Left renal pelvis (tissue), 4 donors: ENCODE measurements at regions not wholly inside any gene's neighbourhood (a gene's known extent, or its start where the extent isn't known, plus 50 kb on each side); places are given as distances from the start of the nearest gene placed in this dataset.
"Not testable (repeated sequence)": the region's sequence is repeated elsewhere in the genome, so short reads cannot be mapped to it uniquely, and the experiment has no call there.

Experiments
- DNase-seq, 4 donors: peaks; one replicate each; pipeline ENCODE4 v3.0.0-alpha.2; 2013; ENCODE audit warnings: low read depth in 4 of 4, low spot score in 3 of 4

DNA sequence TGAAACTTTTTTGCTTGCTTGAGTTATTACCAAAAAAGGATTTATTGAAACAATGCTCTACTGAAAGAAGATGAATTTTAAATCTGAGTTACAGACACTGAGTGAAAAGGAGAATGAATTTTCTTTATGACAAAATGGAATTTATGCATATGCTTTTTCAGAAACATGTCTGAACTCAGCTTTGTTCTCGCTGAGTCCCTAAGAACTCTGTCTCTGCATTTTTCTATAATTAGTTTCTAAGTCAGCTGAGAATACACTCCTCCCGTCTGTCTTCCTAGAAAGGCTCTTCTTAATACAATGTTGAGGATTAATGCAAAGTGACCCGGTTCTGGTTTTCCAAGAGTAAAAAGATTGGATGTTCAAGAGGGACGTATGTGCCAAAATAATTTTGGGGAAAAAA is 463.5 kb downstream of the NKX6-1 start:
- no peak for DNase-seq

DNA sequence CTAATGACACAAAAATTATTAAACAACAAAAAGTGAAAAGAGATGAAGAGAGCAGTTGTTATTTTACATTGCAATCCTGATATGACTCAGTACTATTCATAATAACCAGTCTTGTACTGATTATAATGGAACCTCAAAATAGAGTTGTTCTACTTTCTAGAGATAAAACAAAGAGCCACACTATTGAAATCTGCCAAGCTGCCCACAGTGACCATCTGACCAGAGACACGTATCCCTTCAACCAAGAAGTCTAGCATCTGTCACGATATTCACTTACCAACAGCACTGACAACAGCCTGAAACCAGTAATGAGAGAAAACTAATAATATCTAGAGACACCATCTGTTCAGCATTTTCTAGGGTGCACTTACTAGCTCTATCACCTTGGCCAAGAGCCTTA is 466.7 kb downstream of the NKX6-1 start:
- DNase-seq: no peak

DNA sequence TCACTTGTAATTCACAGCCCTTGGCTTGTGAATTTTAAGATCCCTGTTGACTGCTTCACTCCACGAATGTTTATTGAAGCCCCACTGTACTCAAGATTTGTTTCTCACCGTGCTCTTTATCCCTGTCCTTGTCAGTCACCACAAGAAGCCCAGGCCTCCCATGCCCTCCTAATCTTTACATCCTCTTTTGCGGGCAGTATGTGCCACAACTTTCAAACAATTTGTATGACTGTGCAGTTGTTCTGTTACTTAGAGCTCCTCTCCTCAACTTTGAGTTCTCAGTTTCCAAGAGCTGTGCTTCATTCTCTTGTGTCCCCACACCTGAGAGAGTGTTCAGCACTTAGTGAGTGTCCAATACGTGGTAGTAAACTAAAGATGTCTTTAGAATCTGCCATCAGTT is 467.7 kb downstream of the NKX6-1 start:
- no peak for DNase-seq

DNA sequence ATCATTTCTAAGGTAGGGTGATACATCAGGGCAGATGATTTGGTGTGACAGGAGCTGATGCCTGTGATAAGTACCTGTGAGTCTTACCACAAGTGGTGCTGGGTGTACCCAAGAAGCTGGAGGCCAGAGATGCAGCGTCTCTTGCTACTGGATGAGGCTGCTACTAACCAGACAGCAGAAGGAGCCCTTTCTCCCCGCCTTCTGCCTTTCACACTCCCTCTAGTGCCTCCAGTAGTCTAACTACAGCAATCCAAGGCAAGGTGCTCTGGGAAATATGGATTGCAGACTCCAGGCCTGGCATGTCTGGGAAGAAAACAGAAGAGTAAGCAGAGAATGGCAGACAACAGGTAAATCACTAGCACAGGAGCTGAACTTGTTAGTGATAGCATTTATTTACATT is 470.8 kb downstream of the NKX6-1 start:
- DNase-seq: no peak

- no peak for DNase-seq
These were observed 474.7 kb downstream of the NKX6-1 start for GRCh38 chr4:84024405-84024804.

- no peak for DNase-seq
These were observed 476.5 kb downstream of the NKX6-1 start for GRCh38 chr4:84022564-84022963.

DNA sequence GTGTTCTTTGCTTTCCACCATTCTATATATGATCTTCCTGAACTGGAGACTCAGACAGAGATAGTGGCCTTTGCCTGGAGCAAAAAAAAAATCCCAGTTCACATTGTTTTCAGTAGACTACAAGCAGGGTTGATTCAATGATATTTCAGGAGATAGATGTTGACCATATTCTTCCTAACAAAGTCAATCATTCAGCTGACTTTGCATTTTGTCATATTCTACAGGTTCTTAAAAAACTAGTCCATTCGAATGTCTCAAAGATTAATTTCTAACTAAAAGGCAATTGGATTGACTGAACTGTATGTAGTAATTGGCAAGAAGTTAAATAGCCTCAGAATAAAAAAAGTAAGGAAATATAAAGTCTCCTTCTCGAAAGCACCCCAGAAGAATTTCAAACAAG is 479.5 kb downstream of the NKX6-1 start:
- DNase-seq: no peak

GRCh38 chr4:84003046-84003445 is 467.1 kb downstream of the GPAT3 start:
- DNase-seq: no peak

- DNase-seq: no peak
These were observed 466.1 kb downstream of the GPAT3 start for GRCh38 chr4:84001876-84002569.

GRCh38 chr4:83996254-83996653 is 460.3 kb downstream of the GPAT3 start:
- no peak for DNase-seq

- DNase-seq: no peak
These were observed 457.9 kb downstream of the GPAT3 start for GRCh38 chr4:83993774-83994173.

GRCh38 chr4:83989835-83990234 is 453.9 kb downstream of the GPAT3 start:
- DNase-seq: no peak

GRCh38 chr4:83981156-83981555 is 445.2 kb downstream of the GPAT3 start:
- no peak for DNase-seq

GRCh38 chr4:83979773-83980172 is 443.9 kb downstream of the GPAT3 start:
- DNase-seq: no peak

GRCh38 chr4:83974111-83974780 is 438.3 kb downstream of the GPAT3 start:
- no peak for DNase-seq

DNA sequence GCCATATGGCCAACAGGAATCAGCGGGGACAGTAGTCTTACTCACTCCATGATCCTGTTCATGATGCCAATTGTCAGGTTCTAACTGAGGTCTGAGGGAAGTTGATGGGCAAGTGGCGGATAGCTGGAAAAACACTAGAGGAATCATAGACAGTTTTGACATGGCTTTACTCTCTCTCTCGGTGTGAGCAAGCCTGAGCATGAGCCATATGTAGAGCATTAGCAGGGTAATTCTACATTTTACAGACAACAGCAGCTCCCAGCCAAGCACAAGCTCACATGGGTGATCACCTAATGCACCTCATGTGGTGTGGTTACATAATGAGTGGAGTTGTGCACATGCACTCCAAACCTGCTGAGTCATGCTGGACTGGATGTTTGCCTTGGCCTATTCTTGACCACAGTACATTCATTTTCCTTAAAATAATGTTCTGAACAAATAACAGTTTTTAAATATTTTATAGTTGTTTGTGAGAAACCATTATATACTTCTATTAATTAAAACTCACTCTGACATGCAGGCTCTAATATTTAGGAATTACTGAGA is 429.2 kb downstream of the GPAT3 start:
- no peak for DNase-seq

GRCh38 chr4:83962492-83962891 is 426.6 kb downstream of the GPAT3 start:
- DNase-seq: no peak

DNA sequence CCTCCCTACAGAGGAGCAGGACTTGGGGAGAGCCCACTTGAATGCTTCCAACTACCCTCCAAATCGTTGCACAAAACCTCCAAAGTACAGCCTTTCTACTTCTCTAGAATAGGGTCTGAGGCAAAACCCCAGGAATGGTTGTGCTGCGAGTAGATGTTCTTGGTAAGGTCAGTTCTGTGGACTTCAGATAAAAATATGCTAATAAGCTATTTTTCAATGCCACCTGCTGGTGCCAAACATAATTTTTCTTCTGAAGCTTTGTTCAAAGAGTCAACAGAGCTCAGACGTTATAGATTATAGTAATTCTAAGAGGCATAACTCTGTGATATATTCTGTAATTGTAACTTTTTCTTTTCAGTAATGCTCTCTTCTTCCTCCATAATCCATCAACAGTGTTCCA is 425.7 kb downstream of the GPAT3 start:
- no peak for DNase-seq

DNA sequence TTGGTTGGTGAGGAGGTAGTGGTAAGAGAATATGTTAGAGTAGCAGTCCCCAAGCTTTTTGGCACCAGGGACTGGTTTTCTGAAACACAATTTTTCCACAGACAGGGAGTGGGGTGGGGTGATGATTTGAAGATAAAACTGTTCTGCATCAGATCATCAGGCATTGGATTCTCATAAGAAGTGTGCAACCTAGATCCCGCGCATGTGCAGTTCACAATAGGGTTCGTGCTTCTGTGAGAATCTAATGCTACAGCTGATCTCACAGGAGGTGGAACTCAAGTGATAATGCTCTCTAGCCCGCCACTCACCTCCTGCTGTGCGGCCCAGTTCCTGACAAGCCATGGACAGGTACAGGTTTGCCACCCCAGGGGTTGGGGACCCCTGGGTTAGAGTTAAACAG is 423.3 kb downstream of the GPAT3 start:
- no peak for DNase-seq

DNA sequence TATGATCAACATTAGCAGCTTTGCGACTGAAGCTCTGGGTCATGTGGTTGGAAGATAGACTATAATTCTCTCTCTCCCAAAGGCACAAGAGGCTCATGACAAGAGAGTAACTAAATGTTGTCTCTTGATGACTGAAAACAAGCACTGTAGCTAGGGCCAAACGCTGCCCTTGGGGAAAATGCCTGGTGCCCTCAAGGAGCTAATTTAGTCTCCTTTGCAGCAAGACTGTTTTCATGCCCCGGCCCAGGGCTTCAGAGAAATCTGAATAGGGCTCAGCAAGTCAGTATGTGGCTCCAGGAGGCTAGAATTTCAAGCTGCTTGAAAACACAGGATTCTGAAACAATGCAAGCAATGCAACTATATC is 411.9 kb downstream of the GPAT3 start:
- no peak for DNase-seq

DNA sequence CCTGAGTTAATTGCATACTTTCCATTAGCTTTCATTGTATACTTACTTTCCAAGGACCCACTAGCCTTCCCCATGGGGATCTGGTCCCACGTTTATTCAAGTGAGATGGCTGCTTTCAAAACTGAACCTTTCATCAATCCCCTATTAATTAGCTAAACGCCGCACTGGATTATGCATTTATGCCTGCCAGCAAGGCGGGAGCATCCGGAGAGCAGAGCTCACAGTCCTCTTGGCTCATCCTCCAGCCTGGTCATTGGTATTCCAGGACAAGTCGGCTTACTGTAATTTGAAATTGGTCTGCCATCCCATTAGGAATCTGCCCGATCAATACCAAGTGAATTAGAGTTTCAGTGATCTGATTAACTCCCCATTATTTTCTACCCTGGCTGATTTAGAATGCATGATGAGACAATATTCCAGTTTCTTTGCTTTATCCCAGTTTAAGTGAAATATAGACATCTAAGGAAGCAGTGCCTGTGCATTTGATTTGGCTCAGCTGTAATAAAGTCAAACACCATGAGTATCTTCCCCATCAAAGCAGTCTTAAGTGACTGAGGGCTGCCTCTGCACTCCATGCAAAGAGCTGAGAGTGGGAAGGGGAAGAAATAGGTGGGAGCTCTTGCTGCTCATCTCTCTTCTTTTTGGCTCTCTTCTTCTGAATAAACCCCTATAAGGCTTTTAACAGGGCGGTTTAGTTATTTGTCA is 411.4 kb downstream of the GPAT3 start:
- DNase-seq: no peak

- DNase-seq: not testable (repeated sequence)
These were observed 407.8 kb downstream of the GPAT3 start for GRCh38 chr4:83943691-83944090.
